GM19328 (cell line): ENCODE measurements at regions not wholly inside any gene's neighbourhood (a gene's known extent, or its start where the extent isn't known, plus 50 kb on each side); places are given as distances from the start of the nearest gene placed in this dataset.

Experiments
- ATAC-seq: cut with Tn5 transposase; IDR thresholded peaks from one replicate; pipeline ENCODE4 v1.9.1; 2021; ENCODE audit warnings: mild to moderate bottlenecking, moderate library complexity; ENCODE audit not compliant: unreplicated experiment

DNA sequence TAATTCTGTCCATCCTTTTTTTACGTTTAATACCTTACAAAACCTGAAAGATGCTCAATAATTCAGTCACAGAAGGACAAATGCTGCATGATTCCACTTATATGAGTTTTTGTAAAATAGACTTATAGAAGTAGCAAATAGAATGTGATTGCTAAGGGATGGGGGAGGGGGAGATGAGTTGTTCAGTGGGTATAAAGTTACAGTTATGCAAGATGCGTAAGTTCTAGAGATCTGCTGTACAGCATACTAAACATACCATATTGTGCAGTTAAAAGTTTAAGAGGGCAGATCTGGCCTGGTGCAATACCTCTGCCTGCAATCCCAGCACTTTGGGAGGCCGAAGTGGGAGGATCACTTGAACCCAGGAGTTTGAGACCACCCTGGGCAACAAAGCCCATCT is 78.8 kb downstream of the TET3 start:
- no peak for ATAC-seq

GRCh38 chr2:74065456-74065855 is 80.7 kb downstream of the TET3 start:
- no peak for ATAC-seq

DNA sequence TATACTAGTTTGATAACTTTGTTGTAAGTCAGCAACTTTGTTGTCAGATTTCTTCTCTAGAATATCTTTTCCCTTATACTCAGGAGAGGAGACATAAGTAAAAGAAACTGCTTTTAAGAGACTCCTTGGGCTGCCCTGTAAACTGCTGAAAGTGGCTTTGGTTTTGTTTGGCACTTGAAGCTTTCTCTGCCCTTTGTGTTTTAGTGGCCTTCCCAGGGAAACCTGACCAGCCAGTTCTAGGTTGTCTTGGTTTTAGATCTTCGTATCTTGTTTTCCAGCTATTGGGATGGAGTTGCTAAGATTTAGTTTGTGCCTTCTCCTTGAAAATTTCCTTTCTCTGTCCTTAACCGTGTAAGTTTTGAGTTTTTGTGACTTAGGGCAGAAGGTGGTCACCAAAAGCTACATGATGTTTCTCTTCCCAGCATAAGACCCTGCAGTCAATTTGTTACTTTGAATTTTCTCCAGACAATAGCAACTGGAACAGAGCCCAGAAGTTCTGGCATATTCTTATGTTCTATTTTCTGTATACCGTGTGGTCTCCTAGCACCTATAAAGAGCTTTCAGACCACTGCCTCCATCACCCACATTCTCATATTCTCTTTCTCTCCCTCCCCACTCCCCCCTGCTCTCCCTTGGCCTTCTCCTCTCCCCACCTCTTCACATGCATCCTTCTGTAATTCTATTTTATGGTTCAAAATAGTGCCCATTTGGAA is 81.1 kb downstream of the BOLA3 start:
- no peak for ATAC-seq

DNA sequence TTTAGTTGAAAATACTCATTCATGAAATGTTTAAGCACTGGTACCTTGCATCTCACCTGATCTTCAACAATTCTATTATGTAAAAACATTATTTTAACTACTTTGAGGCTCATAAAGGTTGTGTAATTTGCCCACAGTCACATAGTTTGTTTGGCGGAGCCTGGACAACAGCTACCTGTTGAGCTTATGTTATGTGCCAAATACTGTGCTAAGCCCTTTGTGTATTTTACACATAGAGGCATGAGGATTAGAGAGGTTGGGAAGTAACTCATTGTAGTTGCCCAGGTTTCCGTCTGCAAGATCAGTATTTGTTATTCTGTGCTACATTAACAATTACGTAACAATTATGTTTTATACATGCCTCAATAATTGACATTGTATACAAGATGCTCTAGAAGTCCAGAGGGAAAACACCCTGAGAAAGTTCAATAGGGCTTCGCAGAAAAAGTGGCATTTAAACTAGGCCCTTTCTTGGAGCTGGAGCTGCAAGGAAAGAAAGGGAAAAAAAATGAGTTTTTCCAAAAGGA is 80.4 kb downstream of the BOLA3 start:
- no peak for ATAC-seq

- no peak for ATAC-seq
Measured at GRCh38 chr2:74070991-74071390, 76.7 kb downstream of the BOLA3 start.

DNA sequence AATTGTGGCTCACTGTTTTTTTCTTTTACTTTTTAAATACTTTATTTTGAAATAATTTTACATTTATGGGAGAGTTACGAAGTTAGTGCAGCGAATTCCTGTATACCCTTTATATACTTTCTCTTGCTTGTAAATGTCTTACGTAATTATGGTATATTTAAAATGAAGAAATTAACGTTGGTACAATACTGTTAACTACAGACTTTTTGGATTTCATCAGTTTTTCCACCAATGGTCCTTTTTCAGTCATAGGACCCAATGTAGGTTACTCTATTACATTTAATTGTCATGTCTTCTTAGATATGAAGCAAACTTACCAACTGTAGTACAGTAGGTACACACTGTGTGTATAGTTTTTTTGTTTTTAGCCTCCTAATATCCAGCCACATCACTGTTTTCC is 76.3 kb downstream of the BOLA3 start:
- no peak for ATAC-seq

- no peak for ATAC-seq
Measured at GRCh38 chr2:74072565-74072964, 75.1 kb downstream of the BOLA3 start.

GRCh38 chr2:74074487-74074886 is 73.2 kb downstream of the BOLA3 start:
- no peak for ATAC-seq

- no peak for ATAC-seq
Measured at GRCh38 chr2:74076074-74076470, 71.6 kb downstream of the BOLA3 start.

DNA sequence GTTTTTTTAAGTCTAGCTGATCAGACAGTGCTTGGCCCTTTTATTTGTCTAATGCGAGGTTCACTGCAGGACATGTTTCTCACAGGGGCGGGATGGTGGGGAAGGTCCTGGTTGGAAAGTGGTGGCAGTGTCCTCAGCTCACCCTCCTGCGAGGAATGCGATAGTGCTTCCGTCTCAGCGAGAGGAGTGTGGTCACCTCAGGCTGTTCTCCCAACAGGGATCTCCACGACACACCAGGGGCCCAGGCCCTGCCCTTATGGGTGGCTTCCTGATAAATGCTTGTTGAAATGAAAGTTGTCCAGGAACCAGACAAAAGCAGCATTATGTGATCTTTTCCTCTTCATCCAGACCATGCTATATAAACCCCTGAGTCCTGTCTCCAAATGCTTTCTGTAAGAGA is 70.1 kb downstream of the BOLA3 start:
- ATAC-seq, result no peak

DNA sequence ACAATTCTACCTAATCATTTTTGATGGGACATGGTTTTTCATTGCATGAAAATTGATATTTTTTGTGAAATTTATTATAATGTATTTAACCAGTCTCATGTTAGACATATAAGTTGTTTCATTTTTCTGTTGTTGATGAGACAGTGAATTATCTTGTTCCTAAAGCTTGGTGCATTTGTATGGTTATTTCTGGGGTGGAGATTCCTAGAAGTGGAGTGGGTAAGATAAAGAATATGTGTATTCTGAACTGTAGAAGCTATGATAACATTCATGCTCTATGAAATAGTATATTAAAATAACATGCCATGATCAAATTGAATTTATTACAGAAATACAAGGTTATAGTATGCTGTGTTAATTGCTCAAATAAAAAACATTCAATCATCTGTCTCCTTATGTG is 69.2 kb downstream of the BOLA3 start:
- no peak for ATAC-seq

GRCh38 chr2:74079522-74080341 is 68.0 kb downstream of the BOLA3 start:
- peak; percentile 57 for ATAC-seq

DNA sequence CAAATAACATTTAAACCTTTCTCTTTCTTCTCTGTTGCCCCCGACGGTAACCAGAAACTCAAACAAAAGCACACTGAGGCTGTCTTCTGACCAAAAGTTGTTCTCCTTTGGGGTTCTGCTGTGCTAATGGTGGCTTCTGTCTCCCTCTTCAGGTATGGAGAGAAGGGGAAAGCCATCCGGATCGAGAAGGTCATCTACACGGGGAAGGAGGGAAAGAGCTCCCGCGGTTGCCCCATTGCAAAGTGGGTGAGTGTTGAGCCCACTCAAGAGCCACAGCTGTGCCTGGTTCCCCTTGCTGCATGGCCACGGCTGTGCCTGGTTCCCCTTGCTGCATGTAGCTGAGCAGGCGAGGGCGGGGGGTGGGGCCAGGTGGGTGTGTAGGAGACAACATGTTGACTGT is 67.4 kb downstream of the BOLA3 start:
- no peak for ATAC-seq

GRCh38 chr2:74081030-74081762 is 66.5 kb downstream of the BOLA3 start:
- no peak for ATAC-seq

GRCh38 chr2:74081763-74082110 is 66.0 kb downstream of the BOLA3 start:
- no peak for ATAC-seq

GRCh38 chr2:74083750-74084149 is 64.0 kb downstream of the BOLA3 start:
- no peak for ATAC-seq
